CD4-positive, alpha-beta T cell (primary cell): ENCODE measurements at regions not wholly inside any gene's neighbourhood (a gene's known extent, or its start where the extent isn't known, plus 50 kb on each side); places are given as distances from the start of the nearest gene placed in this dataset.

ENCODE experiments used
- ATAC-seq: fragments of 200-7000 bp; cut with Tn5 transposase; one replicate; pipeline ENCODE4 v1.10.0; 2022; ENCODE audit warnings: mild to moderate bottlenecking; ENCODE audit not compliant: poor library complexity
- CTCF ChIA-PET: fragments of 350-600 bp; sonication (Branson Sonifier 250); formaldehyde crosslinking; loops from one replicate; lab custom pipeline; 2021; ENCODE audit warnings: antibody characterized with exemption, inconsistent platforms; lab: Charles Lee
- POLR2A ChIA-PET: fragments of 350-600 bp; sonication (Branson Sonifier 250); formaldehyde crosslinking; loops from one replicate; lab custom pipeline; 2021; ENCODE audit warnings: antibody characterized with exemption, inconsistent platforms; lab: Charles Lee
- DNase-seq, 14 experiments: peaks; one replicate each; pipeline ENCODE4 v3.0.0-alpha.2; 2013 to 2020; ENCODE audit warnings: mixed read lengths in 2 of 14
- H3K27ac ChIP-seq, 2 donors: one replicate each; pipeline versions ENCODE4 v1.5.1 to v1.7.0; 2013; ENCODE audit warnings: low read length in 2 of 2, low read depth in 1 of 2, mild to moderate bottlenecking in 1 of 2
- H3K27me3 ChIP-seq, 2 experiments: 1 replicate in 1 of 2; 2 replicates in 1 of 2; pipeline versions ENCODE4 v1.6.1 to v1.7.0; 2013; ENCODE audit warnings: low read length in 2 of 2, control low read depth in 1 of 2, mild to moderate bottlenecking in 1 of 2, moderate library complexity in 1 of 2; ENCODE audit not compliant: insufficient read depth in 2 of 2, control insufficient read depth in 1 of 2
- H3K36me3 ChIP-seq: one replicate; pipeline ENCODE4 v1.6.1; 2013; ENCODE audit warnings: low read length, control low read depth; ENCODE audit not compliant: insufficient read depth
- H3K4me1 ChIP-seq: one replicate; pipeline ENCODE4 v1.6.1; 2013; ENCODE audit warnings: low read length, control low read depth; ENCODE audit not compliant: insufficient read depth
- H3K4me3 ChIP-seq: one replicate; pipeline ENCODE4 v1.5.1; 2013; ENCODE audit warnings: mild to moderate bottlenecking, low read length, moderate library complexity
- H3K9me3 ChIP-seq, 2 experiments: 1 replicate in 1 of 2; 2 replicates in 1 of 2; pipeline versions ENCODE4 v1.6.1 to v1.7.0; 2013; ENCODE audit warnings: low read length in 2 of 2, mild to moderate bottlenecking in 2 of 2, control low read depth in 1 of 2, moderate library complexity in 1 of 2; ENCODE audit not compliant: control insufficient read depth in 1 of 2, insufficient read depth in 1 of 2
- H3K27ac Mint-ChIP-seq: one replicate; pipeline ENCODE4 v1.8.0; 2020; ENCODE audit warnings: mixed read lengths
- H3K27me3 Mint-ChIP-seq: one replicate; pipeline ENCODE4 v1.8.0; 2021; ENCODE audit warnings: mixed read lengths
- H3K36me3 Mint-ChIP-seq: one replicate; pipeline ENCODE4 v1.8.0; 2021; ENCODE audit warnings: low read depth, mixed read lengths
- H3K4me1 Mint-ChIP-seq: one replicate; pipeline ENCODE4 v1.8.0; 2021; ENCODE audit warnings: low read depth, mixed read lengths
- H3K4me3 Mint-ChIP-seq: one replicate; pipeline ENCODE4 v1.8.0; 2020; ENCODE audit warnings: mild to moderate bottlenecking, mixed read lengths
- H3K9me3 Mint-ChIP-seq: one replicate; pipeline ENCODE4 v1.8.0; 2020; ENCODE audit warnings: mixed read lengths
- intact Hi-C, 2 experiments: fragments of 100-400 bp; cut with DNase I in 1 of 2; cut with micrococcal nuclease in 1 of 2; formaldehyde crosslinking; loops; one replicate each; pipeline versions ENCODE4 v1.15.1 to v1.9.0; 2023 to 2025; cut with DNase I, micrococcal nuclease
- TF ChIP-seq, protein P1 (sequence below): fragments of 200-600 bp; IDR thresholded peaks from one replicate; pipeline ENCODE4 v1.8.0; 2022; ENCODE audit warnings: antibody characterized with exemption, mild to moderate bottlenecking

GRCh38 chr17:56733833-56734232 lies 99.9 kb downstream of the C17orf67 start:
- TF ChIP-seq, protein P1, sequence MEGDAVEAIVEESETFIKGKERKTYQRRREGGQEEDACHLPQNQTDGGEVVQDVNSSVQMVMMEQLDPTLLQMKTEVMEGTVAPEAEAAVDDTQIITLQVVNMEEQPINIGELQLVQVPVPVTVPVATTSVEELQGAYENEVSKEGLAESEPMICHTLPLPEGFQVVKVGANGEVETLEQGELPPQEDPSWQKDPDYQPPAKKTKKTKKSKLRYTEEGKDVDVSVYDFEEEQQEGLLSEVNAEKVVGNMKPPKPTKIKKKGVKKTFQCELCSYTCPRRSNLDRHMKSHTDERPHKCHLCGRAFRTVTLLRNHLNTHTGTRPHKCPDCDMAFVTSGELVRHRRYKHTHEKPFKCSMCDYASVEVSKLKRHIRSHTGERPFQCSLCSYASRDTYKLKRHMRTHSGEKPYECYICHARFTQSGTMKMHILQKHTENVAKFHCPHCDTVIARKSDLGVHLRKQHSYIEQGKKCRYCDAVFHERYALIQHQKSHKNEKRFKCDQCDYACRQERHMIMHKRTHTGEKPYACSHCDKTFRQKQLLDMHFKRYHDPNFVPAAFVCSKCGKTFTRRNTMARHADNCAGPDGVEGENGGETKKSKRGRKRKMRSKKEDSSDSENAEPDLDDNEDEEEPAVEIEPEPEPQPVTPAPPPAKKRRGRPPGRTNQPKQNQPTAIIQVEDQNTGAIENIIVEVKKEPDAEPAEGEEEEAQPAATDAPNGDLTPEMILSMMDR, result no peak
- Mint-ChIP-seq H3K9me3 (no peaks in the 10 kb centered on the region), H3K4me1 (no peaks in the 10 kb centered on the region), H3K4me3 (no peak overlapping the region), H3K27me3 (no peaks in the 10 kb centered on the region), H3K27ac (no peak overlapping the region), H3K36me3 (no peaks in the 10 kb centered on the region)
- Histone ChIP-seq H3K4me3 (no peak overlapping the region), H3K27ac (no peak overlapping the region), H3K9me3 (peaks cover 0 to 5% of the 10 kb centered on the region in 2 experiments), H3K27me3 (peaks cover 0 to 2% of the 10 kb centered on the region in 2 experiments), H3K36me3 (no peaks in the 10 kb centered on the region), H3K4me1 (no peaks in the 10 kb centered on the region)
- intact Hi-C loops, result no loop called here
- no peak for ATAC-seq
- no peak for DNase-seq
- POLR2A ChIA-PET, result no interaction called here
- CTCF ChIA-PET, result no interaction called here

- TF ChIP-seq, protein P1, result no peak
- H3K9me3 Mint-ChIP-seq, result no peaks in the 10 kb centered on the region
- no peaks in the 10 kb centered on the region for H3K4me1 Mint-ChIP-seq
- Histone ChIP-seq H3K27me3 (no peaks in the 10 kb centered on the region), H3K4me3 (no peak overlapping the region), H3K9me3 (peaks cover 0 to 5% of the 10 kb centered on the region in 2 experiments), H3K36me3 (no peaks in the 10 kb centered on the region), H3K4me1 (no peaks in the 10 kb centered on the region), H3K27ac (no peak overlapping the region)
- no peaks in the 10 kb centered on the region for H3K36me3 Mint-ChIP-seq
- no peak for DNase-seq
- no peak overlapping the region for H3K4me3 Mint-ChIP-seq
- ATAC-seq, result no peak
- ChIA-PET POLR2A (no interaction called here), CTCF (no interaction called here)
- no peaks in the 10 kb centered on the region for H3K27me3 Mint-ChIP-seq
- no peak overlapping the region for H3K27ac Mint-ChIP-seq
- intact Hi-C loops, result no loop called here
Observed at GRCh38 chr17:56735842-56736241, 97.9 kb downstream of the C17orf67 start.

GRCh38 chr17:56737421-56738161 lies 96.1 kb downstream of the C17orf67 start:
- ATAC-seq, result no peak
- no peak overlapping the region for H3K27ac ChIP-seq

More at GRCh38 chr17:56737421-56738161, 96.1 kb downstream of the C17orf67 start:
- Mint-ChIP-seq H3K36me3 (no peaks in the 10 kb centered on the region), H3K9me3 (no peaks in the 10 kb centered on the region), H3K27ac (no peak overlapping the region), H3K27me3 (no peaks in the 10 kb centered on the region), H3K4me3 (no peak overlapping the region), H3K4me1 (no peaks in the 10 kb centered on the region)
- TF ChIP-seq, protein P1, result no peak
- Histone ChIP-seq H3K4me3 (no peak overlapping the region), H3K27me3 (no peaks in the 10 kb centered on the region), H3K36me3 (no peaks in the 10 kb centered on the region), H3K4me1 (no peaks in the 10 kb centered on the region), H3K9me3 (peaks cover 0 to 5% of the 10 kb centered on the region in 2 experiments)
- DNase-seq, result peak in 1 of 14 experiments; percentile 5
- POLR2A ChIA-PET, result no interaction called here
- CTCF ChIA-PET, result no interaction called here
- intact Hi-C loops, result no loop called here
